ENCODE measurements at regions not wholly inside any gene's neighbourhood (a gene's known extent, or its start where the extent isn't known, plus 50 kb on each side); places are given as distances from the start of the nearest gene placed in this dataset.

- ATAC-seq (replicated peaks in 1 of 4) = peak; percentile 86 to 99 (median 97)
- 47% methylated on average over 3 of the region's 5 CpGs for WGBS (ENCODE audit: insufficient coverage)
- no peak overlapping the region for H3K4me3 ChIP-seq (ENCODE audit: control insufficient read depth in 1 of 2, extremely low read depth in 1 of 2, low read length in 1 of 2)
- ChIA-PET CTCF (interaction anchor here in 1 of 2 donors (0.6 to 1.4 kb wide), 5 partner anchors 55 to 794 kb away, joined by 3 to 6 read pairs (median 4); no protein-coding TSS in a partner anchor), POLR2A (interaction anchor here (0.5 to 0.7 kb wide), 4 partner anchors 186 to 1450 kb away, joined by 3 to 5 read pairs (median 4); no protein-coding TSS in a partner anchor)
- H3K36me3 ChIP-seq (ENCODE audit: control insufficient read depth in 2 of 2, extremely low read depth in 1 of 2, insufficient read depth in 1 of 2, low read length in 1 of 2) = no peaks in the 10 kb centered on the region
- no peaks in the 10 kb centered on the region for H3K27me3 ChIP-seq (replicated peaks in 1 of 2; ENCODE audit: control insufficient read depth in 2 of 2, extremely low read depth in 1 of 2, insufficient read depth in 2 of 2, low read length in 1 of 2)
- no peak overlapping the region for H3K27ac ChIP-seq (ENCODE audit: low read length)
- DNase-seq = peak in 19 of 35 experiments; percentile 2 to 62 (median 15)
- Mint-ChIP-seq H3K27me3 (no peaks in the 10 kb centered on the region), H3K9me3 (peaks cover 0 to 7% (median 5%) of the 10 kb centered on the region in 3 donors), H3K4me1 (peaks cover 18 to 31% (median 25%) of the 10 kb centered on the region in 3 donors), H3K36me3 (no peaks in the 10 kb centered on the region), H3K27ac (peak overlapping the region; percentile 48 to 51), H3K4me3 (peak overlapping the region in 1 of 3 donors; percentile 19)
- H3K4me1 ChIP-seq (ENCODE audit: control insufficient read depth in 1 of 2, extremely low read depth in 1 of 2, insufficient read depth in 2 of 2, low read length in 2 of 2) = peaks cover 9 to 18% of the 10 kb centered on the region in 2 experiments
- no peaks in the 10 kb centered on the region for H3K9me3 ChIP-seq
Measured at GRCh38 chr4:82213485-82214417, 160.0 kb downstream of the HNRNPD start.

GRCh38 chr4:82201805-82202641 is 171.8 kb downstream of the HNRNPD start:
- Mint-ChIP-seq H3K27ac (no peak overlapping the region), H3K9me3 (no peaks in the 10 kb centered on the region), H3K4me1 (peaks cover 0 to 4% (median 0%) of the 10 kb centered on the region in 3 donors), H3K27me3 (peaks cover 9 to 13% of the 10 kb centered on the region in 2 donors), H3K4me3 (no peak overlapping the region), H3K36me3 (no peaks in the 10 kb centered on the region)
- DNase-seq (peak in 31 of 35 experiments; percentile 11 to 68 (median 39)), ATAC-seq (replicated peaks in 1 of 4) (peak in 2 of 4 experiments; percentile 23 to 33)
- Histone ChIP-seq H3K27ac (ENCODE audit: low read length) (no peak overlapping the region), H3K4me1 (ENCODE audit: control insufficient read depth in 1 of 2, extremely low read depth in 1 of 2, insufficient read depth in 2 of 2, low read length in 2 of 2) (no peaks in the 10 kb centered on the region), H3K36me3 (ENCODE audit: control insufficient read depth in 2 of 2, extremely low read depth in 1 of 2, insufficient read depth in 1 of 2, low read length in 1 of 2) (no peaks in the 10 kb centered on the region), H3K27me3 (replicated peaks in 1 of 2; ENCODE audit: control insufficient read depth in 2 of 2, extremely low read depth in 1 of 2, insufficient read depth in 2 of 2, low read length in 1 of 2) (no peaks in the 10 kb centered on the region), H3K9me3 (no peaks in the 10 kb centered on the region), H3K4me3 (ENCODE audit: control insufficient read depth in 1 of 2, extremely low read depth in 1 of 2, low read length in 1 of 2) (no peak overlapping the region)
- POLR2A ChIA-PET = no interaction called here
- CTCF ChIA-PET = interaction anchor here (1.1 kb wide), 2 partner anchors 735 kb away, joined by 3 to 5 read pairs; no protein-coding TSS in a partner anchor
- WGBS (ENCODE audit: insufficient coverage) = no CpG with 5 or more reads among the region's 3 CpGs

DNA sequence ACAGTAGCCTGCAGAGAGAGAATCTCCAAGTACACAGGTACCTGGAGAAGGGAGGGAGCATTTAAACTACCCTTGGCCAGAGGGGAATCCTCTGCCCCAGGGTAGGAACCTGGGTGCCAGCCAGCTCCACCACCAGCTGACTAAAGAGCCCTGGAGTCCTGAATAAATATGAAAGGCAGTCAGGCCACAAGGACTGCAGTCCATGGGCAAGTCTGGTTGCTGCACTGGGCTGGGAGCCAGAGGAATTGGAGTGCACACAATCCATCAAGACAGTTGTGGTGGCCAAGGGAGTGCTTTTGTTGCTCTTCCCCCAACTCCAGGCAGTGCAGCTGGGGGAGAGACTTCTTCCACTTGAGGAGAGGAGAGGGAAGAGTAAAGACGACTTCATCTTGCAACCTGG is 172.5 kb downstream of the HNRNPD start:
- H3K4me1 Mint-ChIP-seq = peaks cover 0 to 4% (median 0%) of the 10 kb centered on the region in 3 donors
- ATAC-seq (replicated peaks in 1 of 4) = no peak
- no peak overlapping the region for H3K27ac Mint-ChIP-seq
- H3K27ac ChIP-seq (ENCODE audit: low read length) = no peak overlapping the region
- peaks cover 6 to 13% of the 10 kb centered on the region in 2 donors for H3K27me3 Mint-ChIP-seq
- no CpG with 5 or more reads among the region's 1 CpG for WGBS (ENCODE audit: insufficient coverage)
- H3K4me3 ChIP-seq (ENCODE audit: control insufficient read depth in 1 of 2, extremely low read depth in 1 of 2, low read length in 1 of 2) = no peak overlapping the region
- no peaks in the 10 kb centered on the region for H3K36me3 ChIP-seq (ENCODE audit: control insufficient read depth in 2 of 2, extremely low read depth in 1 of 2, insufficient read depth in 1 of 2, low read length in 1 of 2)
- no peaks in the 10 kb centered on the region for H3K9me3 ChIP-seq
- no peaks in the 10 kb centered on the region for H3K36me3 Mint-ChIP-seq
- DNase-seq = no peak
- H3K9me3 Mint-ChIP-seq = no peaks in the 10 kb centered on the region
- POLR2A ChIA-PET = no interaction called here
- CTCF ChIA-PET = interaction anchor here (1.1 kb wide), 2 partner anchors 734 kb away, joined by 3 to 5 read pairs; no protein-coding TSS in a partner anchor
- no peak overlapping the region for H3K4me3 Mint-ChIP-seq
- H3K27me3 ChIP-seq (replicated peaks in 1 of 2; ENCODE audit: control insufficient read depth in 2 of 2, extremely low read depth in 1 of 2, insufficient read depth in 2 of 2, low read length in 1 of 2) = no peaks in the 10 kb centered on the region
- no peaks in the 10 kb centered on the region for H3K4me1 ChIP-seq (ENCODE audit: control insufficient read depth in 1 of 2, extremely low read depth in 1 of 2, insufficient read depth in 2 of 2, low read length in 2 of 2)

DNA sequence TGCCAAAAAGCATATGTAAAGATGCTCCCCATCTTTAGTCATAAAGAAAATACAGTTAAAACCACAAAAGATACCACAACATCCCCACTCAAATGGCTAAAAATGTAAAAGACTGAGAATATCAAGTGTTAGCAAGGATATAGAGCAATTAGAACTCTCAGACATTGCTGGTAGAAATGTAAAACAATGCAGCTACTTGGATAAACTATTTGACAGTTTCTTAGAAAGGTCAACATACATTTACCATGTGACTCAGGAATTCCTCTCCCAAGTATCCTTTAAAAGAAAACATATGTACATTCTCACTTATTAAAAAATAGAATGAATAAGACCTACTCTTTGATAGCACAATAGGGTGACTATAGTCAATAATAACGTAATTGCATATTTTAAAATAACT is 173.7 kb downstream of the HNRNPD start:
- Mint-ChIP-seq H3K27ac (no peak overlapping the region), H3K4me3 (no peak overlapping the region), H3K9me3 (no peaks in the 10 kb centered on the region), H3K27me3 (peaks cover 2 to 13% of the 10 kb centered on the region in 2 donors), H3K36me3 (no peaks in the 10 kb centered on the region), H3K4me1 (peaks cover 0 to 4% (median 0%) of the 10 kb centered on the region in 3 donors)
- Histone ChIP-seq H3K27ac (ENCODE audit: low read length) (no peak overlapping the region), H3K4me3 (ENCODE audit: control insufficient read depth in 1 of 2, extremely low read depth in 1 of 2, low read length in 1 of 2) (no peak overlapping the region), H3K4me1 (ENCODE audit: control insufficient read depth in 1 of 2, extremely low read depth in 1 of 2, insufficient read depth in 2 of 2, low read length in 2 of 2) (no peaks in the 10 kb centered on the region), H3K9me3 (no peaks in the 10 kb centered on the region), H3K36me3 (ENCODE audit: control insufficient read depth in 2 of 2, extremely low read depth in 1 of 2, insufficient read depth in 1 of 2, low read length in 1 of 2) (no peaks in the 10 kb centered on the region), H3K27me3 (replicated peaks in 1 of 2; ENCODE audit: control insufficient read depth in 2 of 2, extremely low read depth in 1 of 2, insufficient read depth in 2 of 2, low read length in 1 of 2) (no peaks in the 10 kb centered on the region)
- DNase-seq (no peak), ATAC-seq (replicated peaks in 1 of 4) (no peak)
- ChIA-PET POLR2A (no interaction called here), CTCF (no interaction called here)
- WGBS (ENCODE audit: insufficient coverage) = no CpG with 5 or more reads among the region's 1 CpG

GRCh38 chr4:82194329-82194728 is 179.5 kb downstream of the HNRNPD start:
- DNase-seq (no peak), ATAC-seq (replicated peaks in 1 of 4) (no peak)
- Histone ChIP-seq H3K27me3 (replicated peaks in 1 of 2; ENCODE audit: control insufficient read depth in 2 of 2, extremely low read depth in 1 of 2, insufficient read depth in 2 of 2, low read length in 1 of 2) (no peaks in the 10 kb centered on the region), H3K4me3 (ENCODE audit: control insufficient read depth in 1 of 2, extremely low read depth in 1 of 2, low read length in 1 of 2) (no peak overlapping the region), H3K9me3 (no peaks in the 10 kb centered on the region), H3K27ac (ENCODE audit: low read length) (no peak overlapping the region), H3K36me3 (ENCODE audit: control insufficient read depth in 2 of 2, extremely low read depth in 1 of 2, insufficient read depth in 1 of 2, low read length in 1 of 2) (no peaks in the 10 kb centered on the region), H3K4me1 (ENCODE audit: control insufficient read depth in 1 of 2, extremely low read depth in 1 of 2, insufficient read depth in 2 of 2, low read length in 2 of 2) (no peaks in the 10 kb centered on the region)
- WGBS (ENCODE audit: insufficient coverage) = no CpG with 5 or more reads among the region's 4 CpGs
- Mint-ChIP-seq H3K9me3 (peaks cover 0 to under 1% (median 0%) of the 10 kb centered on the region in 3 donors), H3K4me3 (no peak overlapping the region), H3K4me1 (no peaks in the 10 kb centered on the region), H3K27me3 (no peaks in the 10 kb centered on the region), H3K36me3 (no peaks in the 10 kb centered on the region), H3K27ac (no peak overlapping the region)
- CTCF ChIA-PET = no interaction called here
- POLR2A ChIA-PET = no interaction called here

DNA sequence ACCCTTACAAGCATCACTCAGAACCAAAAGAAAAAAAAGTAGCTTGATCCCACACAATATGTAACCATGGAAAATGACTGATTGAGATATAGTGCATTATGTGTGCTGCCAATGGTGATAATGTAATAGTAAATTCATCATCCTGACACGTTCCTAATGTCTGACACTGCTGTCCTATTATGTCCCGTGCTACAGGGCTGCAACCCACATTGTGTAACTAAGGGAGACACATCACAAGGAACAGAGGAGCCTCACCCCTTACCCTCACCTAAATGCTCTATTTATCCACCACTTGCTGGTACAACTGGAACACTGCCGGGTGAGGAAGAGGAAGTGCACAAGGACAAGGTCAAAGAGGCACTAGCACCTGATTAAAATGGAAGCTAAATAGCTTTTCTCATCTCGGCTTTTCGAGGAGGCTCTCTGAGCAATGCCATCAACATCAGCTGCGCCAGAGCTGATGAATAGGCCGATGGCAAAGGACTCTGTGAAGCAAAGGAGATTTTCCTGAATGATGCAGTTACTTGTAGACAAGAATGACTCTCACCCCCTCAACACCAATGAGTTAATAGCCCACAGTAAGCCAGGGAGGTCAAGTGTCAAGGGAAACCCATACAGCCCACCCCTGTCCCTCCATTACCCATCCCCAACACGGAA is 181.6 kb downstream of the HNRNPD start:
- Histone ChIP-seq H3K27ac (ENCODE audit: low read length) (no peak overlapping the region), H3K36me3 (ENCODE audit: control insufficient read depth in 2 of 2, extremely low read depth in 1 of 2, insufficient read depth in 1 of 2, low read length in 1 of 2) (no peaks in the 10 kb centered on the region), H3K4me1 (ENCODE audit: control insufficient read depth in 1 of 2, extremely low read depth in 1 of 2, insufficient read depth in 2 of 2, low read length in 2 of 2) (no peaks in the 10 kb centered on the region), H3K27me3 (replicated peaks in 1 of 2; ENCODE audit: control insufficient read depth in 2 of 2, extremely low read depth in 1 of 2, insufficient read depth in 2 of 2, low read length in 1 of 2) (no peaks in the 10 kb centered on the region), H3K4me3 (ENCODE audit: control insufficient read depth in 1 of 2, extremely low read depth in 1 of 2, low read length in 1 of 2) (no peak overlapping the region), H3K9me3 (no peaks in the 10 kb centered on the region)
- ChIA-PET POLR2A (no interaction called here), CTCF (no interaction called here)
- Mint-ChIP-seq H3K4me1 (no peaks in the 10 kb centered on the region), H3K27me3 (no peaks in the 10 kb centered on the region), H3K9me3 (peaks cover 0 to 6% (median 0%) of the 10 kb centered on the region in 3 donors), H3K4me3 (no peak overlapping the region), H3K36me3 (no peaks in the 10 kb centered on the region), H3K27ac (no peak overlapping the region)
- WGBS (ENCODE audit: insufficient coverage) = no CpG with 5 or more reads among the region's 8 CpGs
- no peak for ATAC-seq (replicated peaks in 1 of 4)
- no peak for DNase-seq

Data from T-cell (primary cell).